Mesothelial cell of epicardium (in vitro differentiated cells): ENCODE measurements at regions not wholly inside any gene's neighbourhood (a gene's known extent, or its start where the extent isn't known, plus 50 kb on each side); places are given as distances from the start of the nearest gene placed in this dataset.

ENCODE experiments used
- DNase-seq, 2 experiments: peaks; one replicate each; pipeline ENCODE4 v3.0.0; 2021; ENCODE audit warnings: low spot score in 2 of 2; ENCODE audit not compliant: unreplicated experiment in 2 of 2
- H3K27ac Mint-ChIP-seq: 2 replicates; pipeline ENCODE4 v1.8.0; 2021; ENCODE audit warnings: mixed read lengths
- H3K27me3 Mint-ChIP-seq: 2 replicates; pipeline ENCODE4 v1.8.0; 2021; ENCODE audit warnings: low read depth, mixed read lengths
- H3K36me3 Mint-ChIP-seq: 2 replicates; pipeline ENCODE4 v1.8.0; 2021; ENCODE audit warnings: mixed read lengths
- H3K4me1 Mint-ChIP-seq: 2 replicates; pipeline ENCODE4 v1.8.0; 2021; ENCODE audit warnings: mixed read lengths
- H3K4me3 Mint-ChIP-seq: 2 replicates; pipeline ENCODE4 v1.8.0; 2021; ENCODE audit warnings: mild to moderate bottlenecking, moderate library complexity, mixed read lengths
- H3K9me3 Mint-ChIP-seq: 2 replicates; pipeline ENCODE4 v1.8.0; 2021; ENCODE audit warnings: mixed read lengths
- CTCF ChIP-seq: fragments of 200-600 bp; sonication (generic); IDR thresholded peaks from one replicate; pipeline ENCODE4 v1.5.0; 2021; ENCODE audit warnings: antibody characterized with exemption; ENCODE audit not compliant: unreplicated experiment

- DNase-seq = no peak
- no peak for TF ChIP-seq CTCF
- Mint-ChIP-seq H3K27me3 (peaks cover 3% of the 10 kb centered on the region), H3K4me1 (peaks cover 3% of the 10 kb centered on the region), H3K9me3 (peaks cover 12% of the 10 kb centered on the region), H3K4me3 (no peak overlapping the region), H3K27ac (no peak overlapping the region), H3K36me3 (no peaks in the 10 kb centered on the region)
Observed at GRCh38 chr7:24354456-24354855, 70.5 kb downstream of the NPY start.

GRCh38 chr7:24356718-24357386 lies 72.9 kb downstream of the NPY start:
- H3K27me3 Mint-ChIP-seq = peaks cover 9% of the 10 kb centered on the region
- H3K36me3 Mint-ChIP-seq = no peaks in the 10 kb centered on the region

GRCh38 chr7:24361001-24361400 lies 77.0 kb downstream of the NPY start:
- Mint-ChIP-seq H3K4me1 (no peaks in the 10 kb centered on the region), H3K27ac (no peak overlapping the region), H3K9me3 (peaks cover 10% of the 10 kb centered on the region), H3K27me3 (peaks cover 11% of the 10 kb centered on the region), H3K4me3 (no peak overlapping the region), H3K36me3 (no peaks in the 10 kb centered on the region)
- no peak for TF ChIP-seq CTCF
- no peak for DNase-seq

More at GRCh38 chr7:24356718-24357386, 72.9 kb downstream of the NPY start:
- Mint-ChIP-seq H3K4me3 (no peak overlapping the region), H3K9me3 (peaks cover 12% of the 10 kb centered on the region), H3K4me1 (no peaks in the 10 kb centered on the region), H3K27ac (no peak overlapping the region)
- DNase-seq = no peak
- no peak for TF ChIP-seq CTCF

GRCh38 chr7:24365606-24366005 lies 81.6 kb downstream of the NPY start:
- H3K4me1 Mint-ChIP-seq = no peaks in the 10 kb centered on the region
- no peak overlapping the region for H3K4me3 Mint-ChIP-seq
- H3K27ac Mint-ChIP-seq = no peak overlapping the region
- TF ChIP-seq CTCF = no peak
- H3K9me3 Mint-ChIP-seq = peaks cover 14% of the 10 kb centered on the region
- H3K36me3 Mint-ChIP-seq = no peaks in the 10 kb centered on the region
- DNase-seq = no peak
- peaks cover 10% of the 10 kb centered on the region for H3K27me3 Mint-ChIP-seq

GRCh38 chr7:24366876-24367275 lies 82.9 kb downstream of the NPY start:
- TF ChIP-seq CTCF = no peak
- Mint-ChIP-seq H3K9me3 (peaks cover 14% of the 10 kb centered on the region), H3K27ac (no peak overlapping the region), H3K4me3 (no peak overlapping the region), H3K4me1 (no peaks in the 10 kb centered on the region), H3K36me3 (no peaks in the 10 kb centered on the region), H3K27me3 (peaks cover 4% of the 10 kb centered on the region)
- DNase-seq = no peak
